Activated CD8-positive, alpha-beta memory T cell treated with anti-CD3 and anti-CD28 coated beads, Interleukin-2, amount 50 U/mL, for 1 hour (primary cell): ENCODE measurements at regions not wholly inside any gene's neighbourhood (a gene's known extent, or its start where the extent isn't known, plus 50 kb on each side); places are given as distances from the start of the nearest gene placed in this dataset.

Experiments used
- DNase-seq: peaks from one replicate; pipeline ENCODE4 v3.0.0-alpha.2; 2020; ENCODE audit errors: extremely low read depth

- no peak for DNase-seq
Measured at GRCh38 chr6:164917211-164917610, 392.2 kb downstream of the C6orf118 start.

GRCh38 chr6:164916087-164916486, 393.3 kb downstream of the C6orf118 start:
- DNase-seq, result no peak

GRCh38 chr6:164911873-164912580, 397.4 kb downstream of the C6orf118 start:
- DNase-seq, result no peak

- DNase-seq, result no peak
Measured at GRCh38 chr6:164911151-164911550, 398.3 kb downstream of the C6orf118 start.

DNA sequence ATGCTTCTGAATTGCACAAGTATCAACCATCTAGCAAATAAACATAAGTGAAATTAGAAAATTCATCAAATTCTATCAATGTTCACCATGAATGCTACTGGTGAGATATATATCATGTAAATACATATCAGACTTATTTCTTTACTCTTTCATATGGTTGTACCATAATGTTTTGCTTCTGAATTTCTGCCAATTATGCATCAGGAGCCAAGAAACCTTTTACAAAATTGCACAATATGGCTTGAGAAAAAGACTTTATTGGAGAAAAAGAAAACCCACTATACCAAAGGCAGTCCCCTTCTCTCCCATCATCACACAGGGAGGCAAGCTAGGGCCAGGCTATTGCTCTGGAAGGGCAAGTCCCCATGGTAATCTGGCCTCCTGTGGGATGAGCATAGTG, 402.6 kb downstream of the C6orf118 start:
- DNase-seq, result no peak

GRCh38 chr6:164905311-164905710, 404.1 kb downstream of the C6orf118 start:
- no peak for DNase-seq

DNA sequence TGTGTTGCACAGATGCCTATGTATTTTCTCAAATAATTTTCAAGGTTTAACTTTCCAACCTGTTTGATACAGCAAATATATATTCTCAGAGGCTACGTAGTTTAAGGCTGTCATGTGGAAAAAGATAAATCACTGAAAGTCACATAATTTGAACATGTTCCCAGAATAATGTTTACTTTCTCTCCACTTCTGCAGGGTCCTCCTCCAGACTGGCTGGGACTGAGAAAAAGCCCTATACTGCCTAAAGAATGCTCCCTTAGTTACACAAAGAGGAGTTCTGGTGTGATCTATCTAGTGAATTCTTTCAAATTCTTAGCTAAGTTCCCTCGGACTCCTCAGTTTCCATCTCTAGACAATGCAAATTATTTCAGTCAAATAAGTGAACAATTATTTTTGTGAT, 411.0 kb downstream of the C6orf118 start:
- no peak for DNase-seq

DNA sequence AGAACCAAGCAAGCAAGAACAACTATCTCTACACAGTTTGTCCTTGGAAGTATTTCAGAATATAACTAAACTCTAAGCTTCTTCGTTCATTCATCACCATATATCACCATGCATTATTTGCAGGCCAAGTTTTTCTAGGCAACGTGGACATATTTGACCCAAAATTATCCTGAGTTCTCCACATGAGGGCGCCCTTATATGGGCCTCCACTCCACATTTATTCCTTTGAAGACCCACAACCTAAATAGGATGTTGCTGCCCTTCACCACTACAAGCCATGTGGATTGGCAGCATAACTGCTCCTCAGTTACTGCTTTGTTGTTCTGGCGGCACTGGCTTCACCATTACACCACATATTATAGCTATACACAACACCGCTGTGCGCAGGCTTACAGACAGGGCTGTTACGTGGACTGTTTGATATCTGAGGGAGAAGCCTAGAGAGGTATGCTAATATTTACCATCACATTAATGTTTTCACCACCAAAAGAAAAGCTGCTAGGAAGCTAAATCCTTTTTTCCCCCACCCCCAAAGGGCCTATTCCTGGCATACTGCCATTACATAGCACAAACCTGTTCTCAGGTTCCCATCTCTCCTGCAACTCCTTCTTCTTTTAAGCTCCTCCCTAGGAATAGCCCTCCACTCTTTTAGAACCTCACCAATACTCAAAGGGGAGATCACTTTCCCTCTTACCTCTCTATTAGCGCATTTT, 411.7 kb downstream of the C6orf118 start:
- DNase-seq, result no peak

DNA sequence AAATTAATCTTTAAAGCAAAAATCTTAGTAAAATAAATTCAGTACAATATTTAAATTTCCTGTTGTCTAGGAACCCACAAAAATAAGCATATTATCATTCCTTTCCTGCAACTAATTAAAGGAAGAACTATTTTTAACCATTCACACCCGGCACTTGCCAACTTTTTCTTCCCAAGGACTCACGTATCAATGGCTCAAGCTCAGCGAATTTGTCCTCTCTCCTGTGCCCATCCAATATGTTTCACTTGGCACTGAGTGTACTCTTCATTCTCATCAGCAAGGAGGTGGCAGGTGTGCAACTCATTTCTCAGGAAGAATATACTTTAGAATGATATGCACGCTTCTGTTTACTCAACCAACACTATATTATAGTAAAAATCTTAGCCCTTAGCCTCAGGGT, 419.4 kb downstream of the C6orf118 start:
- no peak for DNase-seq

- DNase-seq, result no peak
Measured at GRCh38 chr6:164887660-164888059, 421.7 kb downstream of the C6orf118 start.

GRCh38 chr6:164882236-164882635, 427.2 kb downstream of the C6orf118 start:
- no peak for DNase-seq

- no peak for DNase-seq
Measured at GRCh38 chr6:164871783-164872182, 437.6 kb downstream of the C6orf118 start.

- no peak for DNase-seq
Measured at GRCh38 chr6:164870164-164870563, 439.2 kb downstream of the C6orf118 start.

DNA sequence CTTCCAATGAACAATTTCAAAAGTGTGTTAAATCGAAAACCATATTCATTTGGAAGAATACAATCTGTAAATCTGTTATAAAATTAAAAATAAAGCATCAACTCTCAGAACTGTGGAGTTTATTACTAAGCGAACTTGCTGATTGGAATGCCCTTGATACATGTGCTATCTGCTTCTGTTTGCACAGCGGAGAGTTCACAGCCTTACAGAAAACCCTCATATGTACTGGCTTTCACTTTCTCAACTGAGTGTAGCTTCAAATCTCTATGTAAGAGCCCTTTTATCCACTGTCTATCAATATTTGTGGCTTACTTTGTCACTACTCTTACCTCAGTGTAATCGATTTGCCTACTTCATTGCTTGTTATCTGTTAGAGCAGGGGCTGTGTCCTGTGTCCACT, 447.4 kb downstream of the C6orf118 start:
- DNase-seq, result no peak

GRCh38 chr6:164859816-164860215, 449.6 kb downstream of the C6orf118 start:
- no peak for DNase-seq

DNA sequence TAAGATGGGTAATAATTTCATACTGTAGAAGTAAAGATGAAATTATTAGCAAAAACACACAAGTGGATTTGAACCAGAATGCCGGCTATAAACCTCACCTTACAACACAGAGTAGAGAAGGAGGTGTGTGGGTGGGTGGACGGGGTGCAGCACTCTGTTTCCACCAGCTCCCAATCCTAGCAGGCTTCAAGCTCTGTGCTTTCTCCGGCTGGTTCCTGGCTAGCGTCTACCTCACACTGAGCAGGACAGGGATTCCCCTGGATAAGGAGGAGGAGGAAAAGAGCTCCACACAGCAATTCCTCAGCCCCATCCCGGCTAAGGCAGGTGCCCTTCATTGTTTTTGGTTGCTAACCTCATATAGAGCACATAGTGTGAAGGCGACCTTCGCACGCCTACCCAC, 453.3 kb downstream of the C6orf118 start:
- no peak for DNase-seq

DNA sequence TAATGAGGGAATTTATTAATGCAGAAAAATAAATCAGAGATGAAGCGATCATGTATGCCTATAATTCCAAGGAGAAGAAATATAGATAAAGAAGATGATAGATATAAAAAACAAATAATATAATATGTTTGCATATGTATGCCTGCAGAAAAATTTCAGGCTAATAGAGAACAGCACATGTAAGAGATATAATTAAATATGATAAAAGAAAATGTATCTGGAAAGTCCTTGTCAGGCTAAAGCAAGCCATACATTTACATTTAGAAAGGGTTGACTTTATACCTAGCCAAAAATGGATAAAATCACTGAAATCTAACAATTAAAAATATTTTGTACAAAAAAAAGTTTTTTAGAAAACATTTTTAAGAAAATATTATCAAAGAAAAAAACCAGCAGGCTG, 454.1 kb downstream of the C6orf118 start:
- no peak for DNase-seq

- no peak for DNase-seq
Measured at GRCh38 chr6:164854526-164854925, 454.9 kb downstream of the C6orf118 start.

DNA sequence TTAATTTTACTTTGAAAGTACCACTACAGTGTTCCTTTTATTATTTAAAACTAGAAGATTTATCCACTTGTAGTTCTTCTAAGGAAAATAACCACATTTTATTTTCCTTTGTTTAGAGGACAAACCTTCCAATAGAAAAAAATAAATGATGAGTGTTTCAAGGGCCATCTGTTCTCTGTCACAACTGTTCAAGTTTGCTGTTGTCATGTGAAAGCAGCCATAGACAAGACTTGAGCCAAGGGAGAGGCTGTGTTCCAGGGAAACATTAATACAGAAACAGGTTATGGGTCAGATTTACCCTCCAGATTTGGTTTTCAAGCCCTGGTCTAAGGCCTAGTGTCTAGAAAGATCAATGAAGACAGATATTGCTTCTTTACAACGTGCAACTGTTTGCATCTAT, 463.6 kb downstream of the C6orf118 start:
- DNase-seq, result no peak

DNA sequence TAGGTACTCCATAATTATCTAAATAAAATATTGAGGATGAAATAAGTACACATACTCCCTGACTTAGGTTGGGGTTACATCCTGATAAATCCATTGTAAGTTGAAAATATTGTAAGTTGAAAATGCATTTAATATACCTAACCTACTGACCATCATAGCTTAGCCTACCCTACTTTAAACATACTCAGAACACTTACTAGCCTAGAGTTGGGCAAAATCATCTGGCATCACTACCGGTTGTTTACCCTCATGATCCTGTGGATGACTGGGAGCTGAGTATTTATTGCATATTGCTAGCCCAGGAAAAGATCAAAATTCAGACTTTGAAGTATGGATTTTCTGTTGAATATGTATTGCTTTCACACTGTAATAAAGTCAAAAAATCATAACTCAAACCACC, 467.3 kb downstream of the C6orf118 start:
- DNase-seq, result no peak

DNA sequence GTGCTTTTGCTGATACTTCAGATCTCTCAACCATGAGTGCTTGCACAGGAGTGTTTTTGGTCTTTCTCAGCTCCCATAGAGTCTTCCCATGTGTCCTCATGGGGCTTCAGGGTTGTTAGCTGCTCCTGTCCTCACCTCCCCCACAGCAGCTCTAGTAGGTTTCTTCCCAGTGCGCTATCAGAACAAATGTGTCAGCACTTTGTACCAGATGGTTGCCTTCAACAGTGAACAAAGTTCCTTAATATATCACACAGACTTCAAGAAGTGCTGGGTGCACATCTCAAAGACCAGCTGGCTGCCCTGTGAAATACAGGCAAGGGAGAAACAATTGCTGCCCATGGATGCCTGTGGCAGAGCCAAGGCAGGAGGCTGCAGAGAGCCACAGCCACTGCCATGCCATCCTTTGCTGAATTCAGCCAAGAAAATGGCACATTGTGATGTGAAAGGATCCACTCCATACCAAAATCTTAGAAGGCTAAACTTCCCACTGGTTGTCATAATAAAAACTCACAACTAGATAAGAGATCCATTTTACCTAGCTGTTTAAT, 471.3 kb downstream of the C6orf118 start:
- no peak for DNase-seq

- no peak for DNase-seq
Measured at GRCh38 chr6:164836486-164836885, 472.9 kb downstream of the C6orf118 start.

DNA sequence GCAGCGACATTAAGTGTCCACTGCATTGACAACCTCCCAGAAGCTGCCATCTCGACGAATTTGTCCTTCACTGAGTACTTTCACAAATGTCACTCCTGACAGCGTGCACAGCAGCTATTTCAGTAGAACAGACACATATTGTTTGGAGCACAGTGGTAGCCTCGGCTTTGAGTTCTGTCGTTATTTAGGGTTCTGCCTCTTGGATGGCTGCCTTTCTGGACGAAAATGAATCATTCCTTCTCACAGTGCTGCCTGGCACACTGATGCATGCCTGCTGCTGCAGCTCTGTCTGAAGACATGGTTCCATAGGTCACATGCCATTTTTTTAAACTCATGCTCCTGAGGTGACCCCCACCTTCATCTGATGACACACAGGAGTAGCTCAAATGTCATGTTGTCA, 477.0 kb downstream of the C6orf118 start:
- DNase-seq, result no peak
